Fibroblast of pulmonary artery (primary cell): ENCODE measurements at regions not wholly inside any gene's neighbourhood (a gene's known extent, or its start where the extent isn't known, plus 50 kb on each side); places are given as distances from the start of the nearest gene placed in this dataset.
A peak's percentile ranks its signal among the peaks of the same experiment; 100 is the strongest.

Source experiments
- DNase-seq: peaks from one replicate; pipeline ENCODE4 v3.0.0-alpha.2; 2010; ENCODE audit warnings: low read depth
- H3K4me3 ChIP-seq: replicated peaks from 2 replicates; pipeline ENCODE4 v1.5.1; 2011; ENCODE audit warnings: low read depth, mild to moderate bottlenecking, control low read depth, low read length, moderate library complexity
- CTCF ChIP-seq: IDR thresholded peaks from 2 replicates; pipeline ENCODE4 v1.5.1; 2011; ENCODE audit warnings: mild to moderate bottlenecking, control low read depth, low read length, inconsistent platforms; ENCODE audit errors: missing control alignments

- DNase-seq = no peak
- H3K4me3 ChIP-seq = no peak overlapping the region
- no peak for TF ChIP-seq CTCF
These were observed 333.0 kb downstream of the EPHA7 start for GRCh38 chr6:93086351-93086750.

GRCh38 chr6:93083337-93084230 is 335.8 kb downstream of the EPHA7 start:
- TF ChIP-seq CTCF = no peak
- DNase-seq = no peak

GRCh38 chr6:93081901-93082300 is 337.5 kb downstream of the EPHA7 start:
- DNase-seq = no peak
- no peak overlapping the region for H3K4me3 ChIP-seq
- TF ChIP-seq CTCF = no peak

More at GRCh38 chr6:93083337-93084230, 335.8 kb downstream of the EPHA7 start:
- no peak overlapping the region for H3K4me3 ChIP-seq

GRCh38 chr6:93079061-93079460 is 340.3 kb downstream of the EPHA7 start:
- TF ChIP-seq CTCF = no peak
- no peak for DNase-seq
- no peak overlapping the region for H3K4me3 ChIP-seq

GRCh38 chr6:93073811-93074210 is 345.5 kb downstream of the EPHA7 start:
- no peak for TF ChIP-seq CTCF
- DNase-seq = no peak
- H3K4me3 ChIP-seq = no peak overlapping the region

- H3K4me3 ChIP-seq = no peak overlapping the region
- TF ChIP-seq CTCF = no peak
- peak; percentile 54 for DNase-seq
These were observed 349.5 kb downstream of the EPHA7 start for GRCh38 chr6:93069856-93070255.

- no peak overlapping the region for H3K4me3 ChIP-seq
- no peak for TF ChIP-seq CTCF
- no peak for DNase-seq
These were observed 359.4 kb downstream of the EPHA7 start for GRCh38 chr6:93059911-93060310.
